ENCODE measurements at regions not wholly inside any gene's neighbourhood (a gene's known extent, or its start where the extent isn't known, plus 50 kb on each side); places are given as distances from the start of the nearest gene placed in this dataset.

DNA sequence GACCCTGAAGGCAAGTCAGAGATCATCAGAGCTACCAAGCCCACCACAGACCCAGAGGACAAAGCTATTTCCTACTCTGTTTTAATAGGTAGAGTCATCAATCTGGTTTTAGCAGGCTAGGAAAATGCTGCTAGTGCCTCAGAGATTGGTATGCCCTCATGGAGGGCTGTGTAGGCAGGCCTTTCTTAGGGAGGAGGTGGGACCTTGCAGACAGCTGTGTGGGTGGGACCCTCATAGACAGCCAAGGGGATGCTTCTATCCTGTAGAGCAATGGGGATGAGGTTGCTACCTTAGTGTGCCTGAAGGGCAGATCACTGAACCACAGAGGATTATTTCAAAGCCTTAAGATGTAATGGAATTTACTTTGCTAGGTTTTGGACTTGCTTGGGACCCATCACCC is 534.9 kb upstream of the KLF12 start:
- DNase-seq (ENCODE audit: low read depth, low spot score) = no peak

DNA sequence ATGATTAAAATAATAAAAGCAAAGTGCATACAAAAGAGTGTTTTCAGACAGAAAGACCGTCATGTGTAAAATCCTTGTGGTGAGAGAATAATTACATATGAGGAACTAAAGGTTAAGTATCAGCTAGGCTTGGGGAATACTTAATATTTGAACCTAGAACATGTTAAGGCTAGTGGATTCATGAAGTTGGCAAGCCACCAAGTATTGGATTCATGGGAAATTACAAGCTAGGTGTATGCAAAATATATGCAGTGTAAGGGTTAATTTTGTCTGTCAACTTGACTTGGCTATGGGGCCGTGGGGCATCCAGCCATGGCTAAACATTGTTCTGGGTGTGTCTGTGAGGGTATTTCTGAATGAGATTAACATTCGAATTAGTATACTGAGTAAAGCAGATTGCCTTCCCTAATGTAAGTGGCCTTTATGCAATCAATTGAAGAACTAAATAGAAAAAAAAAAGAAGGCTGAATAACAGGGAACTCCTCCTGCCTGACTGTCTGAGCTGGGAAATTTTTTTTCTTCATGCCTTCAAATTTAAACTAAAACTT is 533.5 kb upstream of the KLF12 start:
- DNase-seq (ENCODE audit: low read depth, low spot score) = no peak

DNA sequence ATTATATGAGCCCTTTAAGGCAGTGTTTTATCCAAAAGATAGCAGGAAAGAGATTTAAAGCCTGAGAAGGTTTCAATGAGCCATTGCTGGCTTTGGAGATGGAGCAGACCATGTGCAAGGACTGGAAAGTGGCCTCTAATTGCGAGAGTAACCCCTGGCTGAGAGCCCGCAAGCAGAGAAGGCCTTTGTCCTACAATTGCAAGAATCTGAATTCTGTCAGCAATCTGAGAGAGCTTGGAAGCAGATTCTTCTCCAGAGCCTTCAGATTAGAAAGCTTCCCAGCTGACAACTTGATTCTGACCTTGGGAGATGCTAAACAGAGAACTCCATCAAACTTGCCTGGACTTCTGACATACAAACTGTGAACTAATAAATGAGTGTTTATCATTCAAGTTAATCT is 528.7 kb upstream of the KLF12 start:
- DNase-seq (ENCODE audit: low read depth, low spot score) = no peak

DNA sequence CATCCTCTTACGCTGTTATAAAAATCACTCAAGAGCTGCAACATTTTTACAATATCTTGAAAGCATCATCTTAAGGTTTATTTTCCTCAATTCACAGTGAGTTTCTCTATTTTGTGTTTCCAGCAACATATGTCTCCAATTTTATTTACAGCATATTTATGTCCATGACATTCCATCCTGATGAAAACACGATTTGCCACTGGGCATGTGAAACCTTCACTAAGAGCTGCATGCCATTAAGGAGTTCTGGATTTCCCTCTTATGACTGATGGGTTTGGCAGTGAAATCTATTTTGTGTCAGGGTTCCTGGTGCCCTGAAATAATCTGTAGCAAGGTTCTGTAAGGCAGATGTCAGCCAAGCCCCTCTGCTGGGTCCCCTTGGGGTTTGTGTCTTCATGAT is 527.6 kb upstream of the KLF12 start:
- DNase-seq (ENCODE audit: low read depth, low spot score) = no peak

DNA sequence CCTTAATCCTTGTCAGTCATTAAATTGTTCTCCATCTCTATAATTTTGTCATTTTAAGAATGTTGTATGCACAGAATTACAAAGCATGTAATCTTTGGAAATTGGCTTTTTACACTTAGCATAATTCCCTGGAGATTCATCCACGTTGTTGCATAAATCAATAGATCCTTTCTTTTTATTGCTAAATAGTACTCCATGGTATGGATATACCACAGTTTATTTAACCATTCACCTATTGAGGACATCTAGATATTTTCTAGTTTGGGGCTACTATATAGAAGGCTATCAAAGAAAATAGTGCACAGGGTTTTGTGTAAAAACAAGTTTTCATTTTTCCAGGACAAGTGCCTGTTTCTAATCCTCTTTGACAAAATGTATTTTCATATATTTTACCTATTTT is 523.6 kb upstream of the KLF12 start:
- DNase-seq (ENCODE audit: low read depth, low spot score) = no peak

DNA sequence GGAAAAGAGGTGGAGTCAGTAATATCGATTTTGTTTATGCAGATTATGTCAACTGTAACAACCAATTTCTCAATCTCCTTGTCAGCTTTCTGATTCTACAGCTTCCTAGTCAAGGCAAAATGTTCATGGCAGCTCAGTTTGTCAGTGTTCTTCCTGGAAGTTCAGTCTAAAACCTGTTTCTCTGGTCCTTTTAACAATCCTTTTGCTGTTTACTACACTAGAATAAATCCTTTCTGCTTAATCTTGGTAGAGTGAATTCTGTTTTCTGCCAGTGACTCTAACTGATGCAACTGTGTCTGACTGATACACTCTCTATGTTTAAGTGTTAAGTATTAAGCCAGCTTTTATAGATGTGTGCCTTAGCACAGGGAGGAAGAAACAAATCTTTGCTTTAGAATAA is 516.9 kb upstream of the KLF12 start:
- no peak for DNase-seq (ENCODE audit: low read depth, low spot score)

DNA sequence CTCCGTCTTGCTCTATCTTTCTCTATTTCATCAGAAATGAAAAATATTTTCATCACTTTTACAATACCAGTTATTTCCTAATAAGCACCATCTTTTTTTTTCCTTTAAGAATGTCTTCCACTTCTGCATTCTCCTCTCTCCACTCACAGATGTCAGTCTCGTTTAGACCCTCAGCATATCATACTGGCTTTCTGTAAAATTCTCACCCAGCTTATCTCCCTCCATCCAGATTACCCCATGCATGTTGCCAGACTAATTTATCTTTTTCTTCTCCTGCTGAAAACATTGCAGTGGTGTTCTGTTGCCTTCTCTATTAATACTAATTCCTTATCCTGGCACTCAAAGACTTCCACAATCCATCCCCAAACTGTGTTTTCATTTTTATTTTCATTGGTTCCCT is 513.8 kb upstream of the KLF12 start:
- DNase-seq (ENCODE audit: low read depth, low spot score) = no peak

DNA sequence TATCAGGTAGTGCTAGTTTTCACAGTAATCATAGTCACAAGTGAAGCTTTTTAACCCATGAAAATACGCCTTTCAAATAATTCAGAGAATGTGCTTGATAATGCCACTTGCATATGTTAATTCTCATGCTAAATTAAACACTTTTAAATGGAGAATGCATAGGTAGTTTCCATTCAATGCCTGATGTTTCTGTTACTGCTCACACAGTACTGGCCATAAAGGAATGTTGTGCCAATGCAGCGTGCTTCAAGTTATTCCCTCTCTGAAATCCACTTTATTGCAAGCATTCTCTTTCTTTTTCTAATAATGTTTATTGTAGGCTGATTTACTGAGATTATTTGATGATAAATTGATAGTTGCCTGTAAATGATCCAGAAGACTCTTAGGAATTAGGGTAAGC is 513.0 kb upstream of the KLF12 start:
- no peak for DNase-seq (ENCODE audit: low read depth, low spot score)

DNA sequence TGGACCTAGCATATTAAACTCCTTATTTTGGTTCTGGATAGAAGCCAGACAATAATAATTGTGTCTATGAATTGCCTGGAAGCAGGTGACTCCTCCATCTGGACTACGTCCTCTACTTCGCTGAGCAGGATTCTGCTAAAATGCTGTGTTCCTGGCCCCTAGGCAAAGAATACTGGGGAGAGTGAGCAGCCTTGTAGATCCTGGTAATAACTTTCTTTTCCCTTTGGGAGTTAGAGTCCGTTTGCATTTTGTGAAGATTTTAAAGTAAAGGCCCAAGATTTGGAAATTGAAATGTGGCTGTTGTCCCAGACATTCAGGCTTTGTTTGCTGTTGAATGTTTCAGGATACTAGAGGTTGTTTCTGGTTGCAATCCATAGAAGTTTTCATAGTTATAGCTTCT is 511.9 kb upstream of the KLF12 start:
- no peak for DNase-seq (ENCODE audit: low read depth, low spot score)

DNA sequence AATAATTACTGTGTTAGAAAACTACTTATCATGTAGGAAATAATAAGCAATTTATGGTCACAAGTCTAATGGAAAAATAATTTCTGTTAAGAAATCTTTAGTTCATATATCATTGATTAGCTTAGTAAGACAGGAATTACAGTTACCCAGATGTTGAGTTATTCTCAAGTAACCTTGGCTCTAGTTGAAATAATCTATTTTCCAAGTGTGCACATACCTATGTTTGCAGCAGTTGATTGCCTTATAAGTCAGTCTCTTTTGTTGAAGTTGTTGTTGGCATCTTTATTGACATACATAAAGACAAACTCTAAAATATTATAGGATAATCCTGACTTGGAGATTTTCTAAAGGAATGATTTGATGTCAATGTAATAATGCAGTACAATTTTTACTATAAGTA is 511.4 kb upstream of the KLF12 start:
- DNase-seq (ENCODE audit: low read depth, low spot score) = no peak

DNA sequence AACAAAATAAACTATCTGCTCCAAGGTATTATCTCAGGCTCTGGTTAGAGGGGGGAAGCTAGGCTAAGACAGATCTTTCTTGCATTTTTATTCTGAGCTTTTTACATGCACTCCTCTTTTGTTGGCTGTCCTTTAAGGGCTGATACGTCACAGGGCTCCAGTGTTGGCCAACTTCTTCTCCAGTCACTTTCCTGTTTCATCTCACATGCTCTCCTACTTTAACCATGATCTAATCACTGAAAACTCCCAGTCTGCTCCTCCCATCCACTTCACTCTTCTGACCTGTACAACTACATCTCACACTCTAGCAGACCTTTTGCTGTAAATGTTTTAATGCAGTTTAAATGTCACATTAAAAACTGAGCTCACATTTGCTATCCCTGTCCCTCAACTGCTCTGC is 510.0 kb upstream of the KLF12 start:
- DNase-seq (ENCODE audit: low read depth, low spot score) = no peak

DNA sequence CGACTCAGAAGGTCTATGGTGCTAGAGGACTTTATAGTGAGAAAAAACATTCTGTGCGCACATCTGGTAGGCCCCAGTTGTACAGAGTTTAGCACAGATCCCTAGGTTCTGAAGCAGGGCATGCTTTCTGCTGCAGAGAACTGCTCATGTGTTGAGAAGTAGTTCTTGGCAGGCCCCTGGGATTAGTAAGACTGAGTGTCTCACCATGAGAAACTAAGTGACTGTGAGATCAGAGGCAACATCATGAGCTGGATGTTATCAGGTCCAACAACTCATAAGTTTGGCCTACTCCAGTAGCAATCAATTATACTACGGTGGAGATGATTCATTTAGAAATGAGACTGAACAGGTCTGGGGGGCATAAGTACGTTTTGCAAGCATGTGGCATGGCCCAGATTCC is 507.4 kb upstream of the KLF12 start:
- no peak for DNase-seq (ENCODE audit: low read depth, low spot score)

DNA sequence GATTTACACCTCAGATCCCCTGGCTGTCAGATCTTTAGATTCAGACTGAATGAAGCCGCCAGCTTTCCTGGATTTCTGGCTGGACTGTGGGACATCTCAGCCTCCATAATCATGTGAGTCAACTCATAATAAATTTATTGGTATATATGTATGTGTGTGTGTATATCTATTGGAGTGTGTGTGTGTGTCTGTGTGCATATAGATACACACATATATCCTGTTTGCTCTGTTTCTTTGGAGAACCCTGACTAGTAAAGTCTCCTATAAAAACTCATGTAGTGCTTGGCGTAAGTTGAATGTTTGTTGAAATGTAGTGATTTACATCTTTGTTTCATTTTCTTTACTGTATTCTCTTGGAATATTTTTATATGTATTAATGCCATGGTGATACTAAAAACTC is 499.5 kb upstream of the KLF12 start:
- DNase-seq (ENCODE audit: low read depth, low spot score) = no peak

DNA sequence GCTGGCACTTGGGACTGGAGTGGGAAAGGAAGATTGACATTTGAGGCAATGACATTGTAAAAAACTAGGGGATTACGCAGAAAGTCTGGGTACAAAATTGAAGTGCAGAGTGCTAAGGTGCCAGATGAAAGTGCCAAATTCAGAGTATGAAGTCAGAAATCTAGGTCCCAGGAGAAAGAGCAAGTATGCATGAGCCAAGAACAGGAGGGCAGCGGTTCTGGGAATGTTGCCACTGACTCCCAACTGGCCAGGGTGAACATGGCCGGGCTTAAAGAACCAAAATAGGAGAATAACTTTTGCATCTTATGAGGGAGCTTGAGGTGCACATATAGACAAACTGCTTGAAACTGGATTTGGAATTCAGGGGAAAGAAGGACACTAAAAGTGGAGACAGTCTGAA is 495.8 kb upstream of the KLF12 start:
- DNase-seq (ENCODE audit: low read depth, low spot score) = no peak

DNA sequence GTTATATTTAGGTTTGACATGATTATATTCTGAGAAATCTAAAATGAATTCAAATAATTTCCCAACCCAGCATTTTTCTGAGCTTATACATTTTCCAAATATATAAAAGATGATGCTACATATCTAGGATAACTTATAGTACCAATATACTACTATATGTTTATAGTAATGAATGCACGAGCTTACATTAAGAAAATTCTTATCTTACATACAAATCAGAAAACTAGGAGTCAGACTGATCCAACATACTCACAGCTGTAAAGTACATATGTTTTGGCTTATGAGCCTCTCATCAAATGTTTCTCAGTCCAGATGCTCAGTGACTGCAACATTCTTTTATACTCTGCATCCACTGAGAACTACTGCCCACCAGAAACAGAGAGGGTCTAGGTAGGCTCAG is 491.3 kb upstream of the KLF12 start:
- no peak for DNase-seq (ENCODE audit: low read depth, low spot score)

DNA sequence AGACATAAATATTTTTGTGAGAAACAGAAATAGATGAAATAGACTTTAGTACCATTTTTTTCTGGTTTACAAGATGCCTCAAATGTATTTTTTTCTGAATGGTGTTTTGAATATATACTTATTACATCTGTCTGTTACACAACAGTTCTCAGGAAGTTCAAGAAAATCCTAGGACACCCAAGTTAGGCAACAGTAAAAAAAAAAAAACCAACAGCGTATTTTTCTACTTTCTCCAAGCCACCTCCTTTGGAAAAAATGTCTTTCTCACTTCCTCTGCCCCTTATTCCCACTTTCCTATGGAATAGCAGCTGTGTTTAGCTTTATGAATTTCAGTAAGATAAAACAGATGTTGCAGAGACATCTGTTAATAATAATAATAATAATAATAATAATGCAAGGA is 489.6 kb upstream of the KLF12 start:
- no peak for DNase-seq (ENCODE audit: low read depth, low spot score)

DNA sequence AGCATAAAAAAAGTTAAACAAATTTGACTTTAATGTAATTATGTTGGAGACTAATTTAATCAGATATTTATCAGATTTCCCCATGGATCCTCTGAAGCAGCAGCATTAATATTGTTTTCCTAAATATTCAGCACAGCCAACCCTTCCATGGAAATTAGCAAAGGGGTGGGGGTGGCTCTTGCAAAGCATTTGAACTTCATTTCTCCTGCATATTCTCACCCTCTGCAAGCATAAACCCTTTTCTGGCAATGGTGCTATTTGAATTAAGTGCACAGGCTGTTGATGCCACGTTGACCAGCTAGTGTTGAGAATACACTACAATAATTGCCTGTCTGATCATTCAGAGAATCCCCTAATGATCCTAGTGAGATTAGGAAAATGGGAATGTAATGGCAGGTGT is 488.1 kb upstream of the KLF12 start:
- DNase-seq (ENCODE audit: low read depth, low spot score) = no peak

DNA sequence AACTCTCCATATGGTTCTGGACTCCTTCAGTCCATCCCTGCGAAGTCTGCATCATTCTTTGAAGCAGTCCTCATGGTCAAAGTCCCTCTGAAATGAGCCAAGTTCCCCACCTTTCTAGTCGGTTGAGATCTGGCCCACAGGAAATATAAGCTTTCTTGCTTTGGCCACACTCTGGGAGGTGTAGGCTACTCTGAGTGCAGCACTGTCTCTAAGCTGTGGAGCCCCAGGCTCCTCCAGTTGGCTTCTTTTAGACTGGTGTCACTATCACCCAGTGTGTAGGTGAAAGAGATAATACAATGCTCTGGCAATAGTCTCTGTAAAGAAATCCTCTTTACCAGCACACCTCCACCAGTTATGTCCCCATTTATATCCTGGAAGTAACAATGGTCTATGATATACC is 486.5 kb upstream of the KLF12 start:
- DNase-seq (ENCODE audit: low read depth, low spot score) = no peak

DNA sequence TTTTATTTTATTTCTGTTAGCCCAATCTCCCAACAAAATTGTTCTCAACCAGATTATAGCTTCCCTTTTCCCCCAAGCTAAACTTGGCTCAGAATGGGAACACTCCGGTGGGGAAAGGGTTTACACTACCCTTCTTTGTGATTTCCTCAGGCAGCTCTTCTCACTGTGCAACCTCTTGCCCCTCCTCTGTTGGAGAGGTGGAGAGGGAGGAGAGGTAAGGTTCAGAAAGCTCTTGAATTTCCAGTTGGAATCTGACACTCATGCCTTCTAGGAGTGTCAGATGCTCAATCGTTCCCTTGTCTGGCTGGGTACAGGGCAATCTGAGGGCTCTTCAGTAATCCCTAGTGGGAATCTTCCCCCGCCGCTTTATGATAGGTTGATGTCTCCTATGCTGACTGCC is 486.1 kb upstream of the KLF12 start:
- DNase-seq (ENCODE audit: low read depth, low spot score) = no peak

DNA sequence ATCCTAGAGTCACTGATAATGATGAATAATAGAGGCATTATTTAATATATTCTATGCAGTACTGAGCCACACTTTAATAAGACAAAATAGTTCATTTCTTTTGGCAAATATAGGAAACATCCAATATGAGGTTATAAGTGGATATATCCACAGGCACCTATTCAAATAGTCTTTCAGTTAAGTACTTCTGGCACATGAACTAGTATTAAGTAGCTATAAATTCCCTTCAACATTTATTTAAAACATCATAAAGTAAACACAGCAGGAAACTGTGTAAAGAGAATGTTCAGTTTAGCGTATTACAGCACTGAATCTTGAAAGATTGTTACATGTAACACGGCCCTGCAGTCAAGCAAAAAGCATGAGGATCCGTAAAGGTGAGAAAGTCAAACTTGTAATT is 463.3 kb upstream of the KLF12 start:
- DNase-seq (ENCODE audit: low read depth, low spot score) = no peak

DNA sequence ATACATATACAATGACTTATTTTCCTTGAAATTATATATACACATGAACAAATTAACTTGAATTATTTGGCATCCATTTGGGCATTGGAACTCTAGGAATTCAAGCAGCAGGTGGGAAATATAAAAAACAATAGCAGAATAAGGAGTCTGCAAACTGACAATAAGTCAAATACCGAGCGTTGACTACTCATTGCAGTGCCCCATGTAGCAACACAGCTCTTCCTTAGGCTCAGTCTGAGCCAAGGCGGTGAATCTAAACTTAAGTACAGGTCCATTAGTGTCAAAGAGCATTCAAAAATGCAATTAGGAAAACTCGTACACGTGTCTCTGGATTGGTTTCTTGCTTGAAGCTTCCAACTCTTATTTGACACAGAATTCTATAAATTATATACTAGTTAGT is 462.5 kb upstream of the KLF12 start:
- no peak for DNase-seq (ENCODE audit: low read depth, low spot score)

DNA sequence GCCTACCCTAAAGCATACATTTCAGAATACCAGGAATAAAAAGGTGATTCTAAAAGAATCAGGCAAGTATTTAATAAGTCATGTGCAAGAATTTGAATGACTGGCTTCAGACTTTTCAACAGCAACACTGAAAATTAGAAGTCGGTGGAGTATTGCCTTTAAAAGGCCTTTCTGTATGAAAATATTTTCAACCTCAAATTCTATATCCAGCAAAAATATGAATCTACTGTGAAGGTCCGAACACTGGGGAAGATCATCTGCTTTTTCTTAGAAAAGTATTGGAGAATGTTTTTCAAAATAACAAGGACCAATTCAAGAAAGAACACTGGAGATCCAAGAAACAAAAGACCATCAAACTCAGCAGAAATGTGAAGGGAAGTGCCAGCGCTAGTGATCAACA is 459.5 kb upstream of the KLF12 start:
- DNase-seq (ENCODE audit: low read depth, low spot score) = no peak

DNA sequence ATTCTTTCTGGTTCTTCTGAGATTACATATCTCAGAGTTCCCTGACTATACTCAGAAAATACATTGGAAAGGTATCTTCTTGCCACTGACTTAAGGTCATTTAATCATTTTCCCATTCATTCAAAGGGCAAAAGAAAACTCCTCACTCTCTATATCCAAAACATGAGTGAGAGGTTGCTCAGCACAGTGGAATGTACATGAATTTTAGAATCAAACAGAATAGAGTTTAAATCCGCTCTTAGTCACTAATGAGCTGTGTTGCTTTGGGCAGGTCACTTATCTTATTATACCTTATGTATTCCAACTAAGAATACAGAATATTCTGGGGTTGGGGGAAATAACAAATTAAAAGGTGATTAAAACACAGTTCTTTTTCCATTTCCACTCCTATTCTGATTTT is 452.6 kb upstream of the KLF12 start:
- no peak for DNase-seq (ENCODE audit: low read depth, low spot score)

DNA sequence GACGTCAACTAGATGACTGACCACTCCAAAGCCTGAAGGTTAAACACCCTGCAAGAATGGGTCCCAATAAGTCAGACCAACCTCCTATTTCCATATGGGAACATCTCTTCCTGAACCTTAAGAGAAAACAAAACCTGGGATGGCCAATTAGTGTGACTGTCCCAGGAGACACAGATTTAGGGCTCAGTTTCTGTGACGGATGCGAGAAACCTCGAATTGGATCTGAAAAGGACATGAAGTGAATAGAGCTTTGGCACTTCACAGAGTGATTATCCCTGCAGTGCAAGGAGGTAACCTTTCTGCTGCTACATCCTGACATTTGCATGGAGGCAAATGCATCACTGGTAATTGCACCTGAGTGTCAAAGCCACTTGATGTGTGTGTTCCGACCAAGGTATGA is 442.2 kb upstream of the KLF12 start:
- DNase-seq (ENCODE audit: low read depth, low spot score) = no peak

DNA sequence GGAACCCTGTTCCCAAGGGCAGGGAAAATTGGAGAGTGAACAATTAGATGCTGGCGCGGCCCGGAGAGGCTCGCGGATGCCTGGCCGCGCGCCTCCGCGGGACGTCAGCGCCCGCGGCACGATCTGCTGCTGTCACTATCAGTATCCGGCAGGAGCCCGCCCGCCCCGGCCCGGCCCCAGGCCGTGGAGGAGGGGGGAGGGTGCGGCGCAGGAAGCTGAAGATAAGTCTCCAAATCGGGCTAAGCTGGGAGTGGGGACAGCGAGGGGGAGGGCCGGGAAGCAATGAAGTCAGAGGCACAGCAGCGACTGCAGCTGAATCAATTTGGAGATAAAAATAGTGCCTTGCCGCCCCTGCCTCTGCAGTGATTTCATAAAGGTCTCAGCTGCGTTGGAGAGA is 441.5 kb upstream of the KLF12 start:
- DNase-seq (ENCODE audit: low read depth, low spot score) = peak; percentile 4

Data from activated naive CD8-positive, alpha-beta T cell treated with anti-CD3 and anti-CD28 coated beads, Interleukin-2, amount 50 U/mL, for 16 hours (primary cell).